Panc1 (cell line): ENCODE measurements at regions not wholly inside any gene's neighbourhood (a gene's known extent, or its start where the extent isn't known, plus 50 kb on each side); places are given as distances from the start of the nearest gene placed in this dataset.

Experiments
- ATAC-seq: fragments of 200-7000 bp; cut with Tn5 transposase; 2 replicates; pipeline ENCODE4 v1.9.1; 2020; ENCODE audit warnings: mild to moderate bottlenecking, moderate library complexity
- BruUV-seq: library from RNA; stranded (reverse); fragments of 400-500 nt; replicated peaks from 2 replicates; lab custom pipeline; 2021; lab: Mats Ljungman, UMichigan
- CTCF ChIA-PET: fragments of 300-600 bp; sonication (Branson Sonifier 250); formaldehyde crosslinking; loops from one replicate; lab custom pipeline; 2022; ENCODE audit warnings: antibody characterized with exemption; lab: Charles Lee
- POLR2A ChIA-PET: fragments of 300-600 bp; sonication (Branson Sonifier 250); formaldehyde crosslinking; loops from one replicate; lab custom pipeline; 2022; ENCODE audit warnings: antibody characterized with exemption; lab: Charles Lee
- DNase-seq: peaks from one replicate; pipeline ENCODE4 v3.0.0-alpha.2; 2010; ENCODE audit warnings: low read depth, low spot score
- H3K27ac ChIP-seq: 2 replicates; pipeline ENCODE4 v1.5.1; 2011; ENCODE audit warnings: mild to moderate bottlenecking, low read length, inconsistent platforms
- H3K27me3 ChIP-seq: fragments of 200-500 bp; sonication (Bioruptor generic); 2 replicates; pipeline ENCODE4 v1.6.0; 2014; ENCODE audit warnings: low read length, inconsistent platforms; ENCODE audit not compliant: control insufficient read depth, insufficient read depth
- H3K36me3 ChIP-seq: fragments of 200-500 bp; sonication (Bioruptor generic); 2 replicates; pipeline ENCODE4 v1.5.1; 2014; ENCODE audit warnings: inconsistent platforms, mild to moderate bottlenecking, low read length, moderate library complexity; ENCODE audit not compliant: control insufficient read depth, insufficient read depth
- H3K4me1 ChIP-seq: 2 replicates; pipeline ENCODE4 v1.5.1; 2011; ENCODE audit warnings: inconsistent platforms, mild to moderate bottlenecking, low read length, moderate library complexity; ENCODE audit not compliant: control insufficient read depth, insufficient read depth
- H3K4me3 ChIP-seq, 2 experiments: 2 replicates each; pipeline ENCODE4 v1.5.1; 2011 to 2012; ENCODE audit warnings: low read depth in 2 of 2, low read length in 2 of 2, mild to moderate bottlenecking in 2 of 2, inconsistent platforms in 1 of 2, moderate library complexity in 1 of 2
- H3K9me3 ChIP-seq: fragments of 200-500 bp; sonication (Bioruptor generic); 2 replicates; pipeline ENCODE4 v1.5.1; 2014; ENCODE audit warnings: low read depth, mild to moderate bottlenecking, inconsistent platforms, low read length, moderate library complexity; ENCODE audit not compliant: control insufficient read depth, insufficient read depth
- CTCF ChIP-seq: fragments of 450-650 bp; IDR thresholded peaks from 2 replicates; pipeline ENCODE4 v1.5.1; 2017; ENCODE audit warnings: mild to moderate bottlenecking
- POLR2AphosphoS5 ChIP-seq: IDR thresholded peaks from 2 replicates; pipeline ENCODE4 v1.6.1; 2012; ENCODE audit warnings: mild to moderate bottlenecking, low read depth, low read length, moderate library complexity
- REST ChIP-seq, 2 experiments: IDR thresholded peaks; 2 replicates each; pipeline ENCODE4 v1.6.1; 2011 to 2012; ENCODE audit warnings: low read depth in 2 of 2, control low read depth in 1 of 2, low read length in 1 of 2, mild to moderate bottlenecking in 1 of 2, moderate library complexity in 1 of 2; ENCODE audit not compliant: insufficient read depth in 1 of 2
- SIN3A ChIP-seq: IDR thresholded peaks from 2 replicates; pipeline ENCODE4 v1.6.1; 2012; ENCODE audit warnings: low read depth, mild to moderate bottlenecking, low read length, moderate library complexity, borderline replicate concordance; ENCODE audit not compliant: insufficient read depth
- TCF7L2 ChIP-seq: IDR thresholded peaks from 2 replicates; pipeline ENCODE4 v1.6.1; 2011; ENCODE audit warnings: mild to moderate bottlenecking, low read depth, low read length, inconsistent platforms
- in situ Hi-C: cut with HindIII; loops from 2 replicates; pipeline ENCODE4 v1.10.0; 2016; ENCODE audit warnings: low sequenced_read_pairs, low pct_unique_long_range_greater_than_20kb
- intact Hi-C: fragments of 100-400 bp; cut with micrococcal nuclease; formaldehyde crosslinking; loops from one replicate; pipeline ENCODE4 v1.10.0; 2022; ENCODE audit not compliant: unreplicated experiment

GRCh38 chr7:110502888-110503465 is 588.0 kb upstream of the LRRN3 start:
- intact Hi-C loops (no loop called here), in situ Hi-C loops (no loop called here)
- no peaks in the 10 kb centered on the region for H3K9me3 ChIP-seq
- ATAC-seq (no peak), DNase-seq (no peak)
- H3K4me1 ChIP-seq: no peaks in the 10 kb centered on the region
- no peak overlapping the region for H3K4me3 ChIP-seq
- CTCF ChIA-PET: no interaction called here
- H3K36me3 ChIP-seq: no peaks in the 10 kb centered on the region
- no TSS peak for BruUV-seq
- POLR2A ChIA-PET: no interaction called here
- no peak overlapping the region for H3K27ac ChIP-seq
- TF ChIP-seq SIN3A (no peak), TCF7L2 (no peak), POLR2AphosphoS5 (no peak), CTCF (no peak), REST (IDR thresholded peaks at IDR 0.05; ENCODE audit: insufficient read depth in 1 of 2, low read depth in 2 of 2, low read length in 1 of 2) (no peak)
- no peaks in the 10 kb centered on the region; the same call in 1 of the 2 replicates for H3K27me3 ChIP-seq

GRCh38 chr7:110507369-110507768 is 583.6 kb upstream of the LRRN3 start:
- DNase-seq: no peak
- in situ Hi-C loops: no loop called here
- BruUV-seq: no TSS peak
- ATAC-seq: no peak
- Histone ChIP-seq H3K9me3 (no peaks in the 10 kb centered on the region; the same call in 1 of the 2 replicates), H3K27ac (no peak overlapping the region), H3K36me3 (no peaks in the 10 kb centered on the region), H3K4me1 (no peaks in the 10 kb centered on the region), H3K27me3 (no peaks in the 10 kb centered on the region; the same call in 1 of the 2 replicates), H3K4me3 (no peak overlapping the region)
- ChIA-PET POLR2A (no interaction called here), CTCF (no interaction called here)
- no peak for TF ChIP-seq CTCF
- TF ChIP-seq REST (IDR thresholded peaks at IDR 0.05; ENCODE audit: insufficient read depth in 1 of 2, low read depth in 2 of 2, low read length in 1 of 2): no peak
- no peak for TF ChIP-seq POLR2AphosphoS5
- no peak for TF ChIP-seq SIN3A
- no peak for TF ChIP-seq TCF7L2
- intact Hi-C loops: no loop called here
